HG03469 (cell line): ENCODE measurements at regions not wholly inside any gene's neighbourhood (a gene's known extent, or its start where the extent isn't known, plus 50 kb on each side); places are given as distances from the start of the nearest gene placed in this dataset.

ENCODE experiments used
- ATAC-seq: cut with Tn5 transposase; IDR thresholded peaks from one replicate; pipeline ENCODE4 v1.9.1; 2021; ENCODE audit warnings: mild to moderate bottlenecking, moderate library complexity, moderate number of reproducible peaks; ENCODE audit not compliant: unreplicated experiment

DNA sequence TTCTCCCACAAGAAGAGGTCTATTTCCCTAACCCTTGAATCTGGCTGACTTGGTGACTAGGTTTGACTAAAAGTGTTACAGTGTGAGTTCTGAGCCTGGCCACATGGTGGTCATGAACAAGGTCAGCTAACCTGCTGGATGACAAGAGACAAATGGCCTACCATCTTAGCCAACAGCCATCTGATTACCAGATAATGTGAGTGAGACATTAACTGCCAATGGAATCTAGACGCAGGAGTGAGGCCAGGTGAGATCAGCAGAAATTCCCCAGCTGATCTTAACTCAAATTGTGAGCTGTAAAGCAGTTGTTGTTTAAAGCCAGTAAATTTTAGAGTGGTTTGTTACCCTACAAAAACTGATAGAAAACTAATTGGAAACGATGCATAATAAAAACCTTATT is 320.0 kb downstream of the BRINP2 start:
- ATAC-seq, result no peak

GRCh38 chr1:177490036-177490639 is 319.4 kb downstream of the BRINP2 start:
- ATAC-seq, result no peak

DNA sequence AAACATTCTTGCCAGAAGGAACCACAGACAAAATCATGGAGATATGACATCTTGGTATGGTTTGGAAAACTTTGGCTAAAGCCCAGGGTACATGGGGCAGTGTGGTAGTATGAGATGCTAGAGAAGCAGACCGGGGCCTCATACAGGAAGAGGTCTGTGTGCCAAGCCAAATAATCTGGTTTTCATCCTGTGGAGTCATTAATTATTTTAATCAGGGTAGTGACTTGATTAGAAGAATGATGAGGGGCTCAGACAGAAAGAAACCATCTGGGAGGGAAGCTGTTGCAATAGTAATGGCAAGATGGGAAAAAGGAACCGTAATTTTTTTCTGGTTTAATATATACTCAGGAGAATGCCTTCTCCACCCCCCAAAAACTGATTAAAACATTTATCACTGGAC is 318.0 kb downstream of the BRINP2 start:
- ATAC-seq, result no peak

DNA sequence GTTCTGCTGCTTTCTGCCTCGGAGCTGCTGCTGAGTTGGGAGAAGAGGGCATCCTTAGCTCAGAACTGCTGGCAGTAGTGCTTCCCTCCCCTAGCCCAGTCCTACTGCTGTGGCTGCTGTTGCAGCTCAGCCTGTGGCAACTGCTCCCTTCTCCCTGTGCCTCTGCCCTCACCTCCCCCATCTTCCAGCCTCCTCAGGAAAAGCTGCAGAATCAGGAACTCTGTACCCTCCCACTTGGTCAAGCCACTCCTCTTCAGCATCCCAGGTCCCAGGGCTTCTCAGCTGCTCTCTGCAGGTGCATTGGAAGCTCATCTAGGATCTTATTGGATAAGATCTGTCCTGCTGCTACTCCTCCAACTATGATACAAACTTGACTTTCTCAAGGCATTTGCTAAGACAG is 316.7 kb downstream of the BRINP2 start:
- no peak for ATAC-seq

DNA sequence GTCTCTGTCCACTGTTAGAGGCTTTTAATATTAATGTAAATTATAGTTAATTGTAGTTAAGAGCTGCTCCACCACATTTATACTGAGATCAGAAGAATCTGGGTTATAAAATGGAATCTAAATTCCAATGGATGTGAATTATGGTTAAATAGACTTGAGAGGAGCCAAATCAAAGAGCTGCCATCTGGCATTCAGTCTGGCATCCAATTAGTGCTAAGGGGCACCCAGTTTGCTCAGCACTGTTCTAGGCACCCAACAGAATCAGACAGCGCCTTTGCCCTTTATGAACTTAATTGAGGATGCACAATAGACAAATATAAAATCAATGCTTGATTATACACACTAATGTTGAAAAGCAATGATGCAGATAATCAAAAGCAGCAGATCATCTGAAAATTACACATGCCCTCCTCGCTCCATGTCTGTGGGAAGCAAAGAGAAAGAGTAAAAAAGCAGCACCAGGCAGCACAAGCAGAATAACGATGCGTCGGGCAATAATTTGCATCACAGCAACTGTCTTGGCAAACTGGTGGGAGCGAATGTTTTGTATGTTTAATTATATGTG is 310.1 kb downstream of the BRINP2 start:
- ATAC-seq, result no peak

DNA sequence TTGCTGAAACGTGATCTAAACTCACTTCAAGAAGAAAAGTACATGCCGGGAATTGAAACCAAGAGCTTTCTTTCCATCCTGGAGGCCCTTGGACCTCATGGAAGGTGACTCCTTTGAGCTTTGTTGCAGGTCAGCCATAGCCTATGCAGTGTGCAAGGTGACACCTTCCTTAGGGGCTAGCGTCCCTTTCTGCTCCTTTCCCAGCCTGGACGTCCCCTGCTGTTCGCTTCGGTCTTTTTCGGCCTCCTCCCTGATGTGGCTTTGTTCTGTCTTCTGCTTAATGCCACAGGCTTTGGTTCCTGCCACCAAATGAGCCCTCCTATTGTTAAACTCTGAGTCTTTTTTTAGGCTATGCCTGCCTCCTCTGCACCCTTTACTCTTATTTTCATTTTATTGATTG is 308.8 kb downstream of the BRINP2 start:
- ATAC-seq, result no peak

DNA sequence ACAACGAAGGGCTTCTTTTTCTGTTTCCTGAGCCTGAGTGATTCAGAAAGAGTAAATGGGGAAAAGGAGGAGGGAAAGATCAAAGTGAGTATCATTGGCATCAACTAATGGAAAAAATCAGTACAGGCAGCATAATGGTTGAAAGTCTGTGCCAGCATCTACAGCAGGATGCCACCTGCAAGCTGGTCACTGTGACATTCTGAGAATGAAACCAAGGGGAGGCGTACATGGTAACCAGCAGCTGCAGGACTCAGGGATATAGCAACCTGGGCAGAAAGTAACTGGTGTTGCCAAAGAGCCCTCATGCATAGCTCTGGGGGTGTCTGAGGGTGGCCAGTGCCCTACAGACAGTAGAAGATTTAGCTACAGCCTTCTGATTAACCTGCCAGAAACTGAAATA is 305.9 kb downstream of the BRINP2 start:
- no peak for ATAC-seq

DNA sequence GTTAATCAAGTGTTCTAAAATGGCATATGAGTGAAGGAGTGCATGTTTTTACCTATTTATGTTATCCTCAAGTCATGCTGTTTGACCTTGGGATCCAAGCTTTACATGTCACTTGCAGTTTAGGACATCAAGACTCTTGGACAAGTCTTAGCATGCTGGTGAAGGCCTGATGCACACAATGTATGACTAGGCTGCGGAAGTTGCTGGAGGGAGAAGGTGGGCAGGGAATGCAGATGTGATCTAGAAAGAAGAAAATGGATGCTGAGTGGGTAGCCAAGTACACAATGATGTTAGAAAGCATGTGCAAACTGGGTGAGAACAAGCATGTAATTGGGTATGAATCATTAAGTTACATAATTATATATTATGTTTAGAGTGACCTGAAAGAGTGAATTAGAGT is 301.8 kb downstream of the BRINP2 start:
- no peak for ATAC-seq

- ATAC-seq, result no peak
These were observed 300.5 kb downstream of the BRINP2 start for GRCh38 chr1:177471244-177471643.

DNA sequence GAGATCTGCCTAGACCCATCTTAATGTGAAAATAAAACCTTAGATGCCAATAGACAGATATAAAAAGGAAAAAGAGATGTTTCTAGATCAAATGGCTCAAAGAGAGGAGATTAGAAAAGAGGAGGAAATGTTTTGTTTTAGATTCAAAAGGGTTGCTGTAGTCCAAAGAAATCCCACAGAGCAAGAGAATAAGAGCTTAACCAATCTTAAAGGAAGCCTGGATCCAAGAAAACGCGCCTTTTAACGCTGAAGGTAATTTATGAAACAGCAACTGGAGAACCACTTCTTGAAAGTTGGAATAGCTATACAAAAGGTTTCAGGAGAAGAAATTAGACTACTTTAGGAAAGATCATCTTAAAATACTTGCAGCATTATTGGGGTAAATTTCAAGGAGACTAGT is 298.8 kb downstream of the BRINP2 start:
- ATAC-seq, result no peak

- ATAC-seq, result no peak
These were observed 295.5 kb downstream of the BRINP2 start for GRCh38 chr1:177466286-177466685.

DNA sequence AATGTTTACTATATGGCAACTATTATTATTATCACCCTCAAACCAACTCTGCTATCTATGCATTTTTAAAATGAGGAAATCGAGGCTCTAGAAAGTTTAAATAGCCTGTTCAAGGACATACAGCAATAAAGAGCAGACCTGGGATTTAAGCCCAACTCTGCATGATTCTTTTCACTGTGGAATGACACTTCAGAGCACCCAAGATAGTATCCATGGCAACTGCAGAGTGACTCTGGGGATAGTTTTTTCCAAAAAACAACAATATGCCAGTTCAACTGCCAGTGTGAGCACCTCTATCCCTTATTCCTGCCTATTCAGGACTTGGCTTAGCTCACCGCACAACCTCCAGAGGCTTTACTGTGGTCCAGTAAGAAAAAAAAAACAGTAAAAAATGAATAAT is 293.9 kb downstream of the BRINP2 start:
- ATAC-seq, result no peak

DNA sequence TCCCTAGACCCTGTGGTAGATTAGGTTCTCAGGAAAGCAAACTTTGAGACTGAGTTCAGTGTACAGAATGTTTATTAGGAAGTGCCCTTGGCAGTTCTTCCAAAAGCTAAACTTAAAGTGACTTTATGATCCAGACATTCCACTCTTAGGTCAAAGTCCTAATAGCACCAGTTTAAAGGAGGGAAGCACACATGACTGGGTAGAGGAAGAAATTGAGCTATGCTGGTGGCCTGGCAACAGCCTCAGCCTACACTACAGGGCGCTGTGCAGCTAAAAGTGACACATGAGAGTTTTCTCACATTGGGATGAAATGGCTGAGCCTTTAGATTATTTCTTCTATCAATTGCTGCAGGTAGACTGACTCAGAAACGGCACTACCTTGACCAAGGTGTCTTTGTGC is 280.4 kb downstream of the BRINP2 start:
- ATAC-seq, result no peak

GRCh38 chr1:177448652-177449357 is 278.0 kb downstream of the BRINP2 start:
- ATAC-seq, result no peak

- ATAC-seq, result no peak
These were observed 277.4 kb downstream of the BRINP2 start for GRCh38 chr1:177448036-177448615.

GRCh38 chr1:177444997-177445746 is 274.4 kb downstream of the BRINP2 start:
- no peak for ATAC-seq

- ATAC-seq, result no peak
These were observed 272.2 kb downstream of the BRINP2 start for GRCh38 chr1:177443003-177443402.

DNA sequence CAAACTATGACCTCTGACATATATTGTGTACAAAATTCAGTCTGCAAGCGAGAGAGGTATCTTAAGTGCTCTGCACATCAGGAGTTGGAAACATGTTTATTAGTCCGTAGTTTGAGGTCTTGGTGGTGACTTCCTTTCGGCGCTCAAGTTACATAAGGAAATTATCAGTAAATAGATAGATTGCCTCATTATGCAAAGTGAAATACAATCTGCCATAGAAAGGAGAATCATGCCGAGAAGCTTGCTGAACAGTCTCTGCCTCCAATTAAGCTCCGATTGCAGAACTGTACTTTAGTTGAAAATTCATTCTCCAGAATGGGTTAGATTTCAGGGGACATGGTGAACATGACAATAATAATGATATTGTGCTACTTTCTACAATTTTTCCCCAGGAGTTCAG is 271.8 kb downstream of the BRINP2 start:
- ATAC-seq, result no peak

- no peak for ATAC-seq
These were observed 270.5 kb downstream of the BRINP2 start for GRCh38 chr1:177441281-177441680.

DNA sequence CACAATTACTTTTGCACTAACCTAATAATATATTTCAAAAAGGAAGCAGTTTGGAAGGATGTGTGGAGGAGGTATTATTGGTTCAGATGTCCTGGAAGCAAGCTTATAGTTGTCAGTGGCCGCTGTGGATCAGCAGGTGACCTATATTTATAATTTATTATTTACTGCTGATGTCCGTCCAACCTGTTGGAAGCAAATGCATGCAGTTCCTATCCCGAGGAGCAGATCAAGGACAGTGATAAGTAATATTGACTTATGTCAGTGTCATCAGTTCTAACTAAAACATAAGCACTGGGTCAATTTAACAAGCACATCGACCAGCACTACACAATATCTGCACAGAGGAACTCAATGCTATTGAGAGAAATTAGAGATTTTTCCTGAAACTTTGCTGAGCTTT is 270.1 kb downstream of the BRINP2 start:
- ATAC-seq, result no peak

- ATAC-seq, result no peak
These were observed 268.5 kb downstream of the BRINP2 start for GRCh38 chr1:177439301-177439700.
